ENCODE measurements at regions not wholly inside any gene's neighbourhood (a gene's known extent, or its start where the extent isn't known, plus 50 kb on each side); places are given as distances from the start of the nearest gene placed in this dataset.
"Not testable (repeated sequence)": the region's sequence is repeated elsewhere in the genome, so short reads cannot be mapped to it uniquely, and the experiment has no call there.

- TF ChIP-seq CTCF (conservative IDR thresholded peaks at IDR 0.05; ENCODE audit: low read length); EZH2phosphoT487 (IDR thresholded peaks at IDR 0.05; ENCODE audit: borderline replicate concordance, low read depth, low read length): not testable (repeated sequence)
These were observed 288.9 kb downstream of the ANAPC1 start for GRCh38 chr2:111595072-111595471.
